H9 (cell line): ENCODE measurements at regions not wholly inside any gene's neighbourhood (a gene's known extent, or its start where the extent isn't known, plus 50 kb on each side); places are given as distances from the start of the nearest gene placed in this dataset.

Source experiments
- DNase-seq: peaks from one replicate; pipeline ENCODE4 v3.0.0-alpha.2; 2017
- H2AFZ ChIP-seq: one replicate; pipeline ENCODE4 v1.6.1; 2013; ENCODE audit warnings: mild to moderate bottlenecking, low read length, control low read depth, moderate library complexity
- H2AK5ac ChIP-seq: 2 replicates; pipeline ENCODE4 v1.6.1; 2013; ENCODE audit warnings: low read length, control low read depth, mixed read lengths; ENCODE audit not compliant: insufficient read length
- H2BK120ac ChIP-seq: one replicate; pipeline ENCODE4 v1.6.1; 2013; ENCODE audit warnings: low read depth, mild to moderate bottlenecking, low read length, control low read depth, inconsistent platforms; ENCODE audit not compliant: poor library complexity, severe bottlenecking
- H2BK12ac ChIP-seq: 2 replicates; pipeline ENCODE4 v1.6.1; 2013; ENCODE audit warnings: low read length, control low read depth, mixed read lengths, low read depth; ENCODE audit not compliant: insufficient read length
- H2BK15ac ChIP-seq: 2 replicates; pipeline ENCODE4 v1.6.1; 2013; ENCODE audit warnings: low read depth, low read length, control low read depth
- H2BK20ac ChIP-seq: one replicate; pipeline ENCODE4 v1.6.1; 2013; ENCODE audit warnings: low read depth, mild to moderate bottlenecking, low read length, control low read depth, inconsistent platforms; ENCODE audit not compliant: poor library complexity, severe bottlenecking
- H2BK5ac ChIP-seq: 2 replicates; pipeline ENCODE4 v1.6.1; 2013; ENCODE audit warnings: low read length, control low read depth, mixed read lengths; ENCODE audit not compliant: insufficient read length
- H3K14ac ChIP-seq: 2 replicates; pipeline ENCODE4 v1.6.1; 2013; ENCODE audit warnings: low read length, control low read depth; ENCODE audit not compliant: insufficient read depth
- H3K18ac ChIP-seq: 2 replicates; pipeline ENCODE4 v1.6.1; 2013; ENCODE audit warnings: low read depth, mild to moderate bottlenecking, mixed read lengths, low read length, control low read depth; ENCODE audit not compliant: insufficient read length
- H3K23ac ChIP-seq: 2 replicates; pipeline ENCODE4 v1.6.1; 2013; ENCODE audit warnings: low read length, control low read depth, mixed read lengths, low read depth; ENCODE audit not compliant: insufficient read length
- H3K23me2 ChIP-seq: 2 replicates; pipeline ENCODE4 v1.6.1; 2013; ENCODE audit warnings: low read depth, mild to moderate bottlenecking, mixed read lengths, low read length, control low read depth; ENCODE audit not compliant: insufficient read length, poor library complexity, severe bottlenecking
- H3K27ac ChIP-seq: 2 replicates; pipeline ENCODE4 v1.5.1; 2013; ENCODE audit warnings: low read length, control low read depth, mixed read lengths, low read depth; ENCODE audit not compliant: insufficient read length
- H3K27me3 ChIP-seq: 2 replicates; pipeline ENCODE4 v1.6.1; 2013; ENCODE audit warnings: low read length, control low read depth, inconsistent platforms; ENCODE audit not compliant: insufficient read depth
- H3K4ac ChIP-seq: 2 replicates; pipeline ENCODE4 v1.6.1; 2013; ENCODE audit warnings: low read depth, mild to moderate bottlenecking, control low read depth, inconsistent platforms, low read length, moderate library complexity
- H3K4me1 ChIP-seq: 2 replicates; pipeline ENCODE4 v1.6.1; 2013; ENCODE audit warnings: low read length, control low read depth, inconsistent platforms; ENCODE audit not compliant: insufficient read depth
- H3K4me2 ChIP-seq: 2 replicates; pipeline ENCODE4 v1.6.1; 2013; ENCODE audit warnings: low read length, control low read depth, mixed read lengths; ENCODE audit not compliant: insufficient read length, insufficient read depth
- H3K56ac ChIP-seq: 2 replicates; pipeline ENCODE4 v1.6.1; 2013; ENCODE audit warnings: low read depth, mild to moderate bottlenecking, mixed read lengths, low read length, control low read depth; ENCODE audit not compliant: insufficient read length
- H3K79me1 ChIP-seq: 2 replicates; pipeline ENCODE4 v1.6.1; 2013; ENCODE audit warnings: low read depth, mild to moderate bottlenecking, moderate library complexity, low read length, control low read depth, inconsistent platforms; ENCODE audit not compliant: insufficient read depth, poor library complexity, severe bottlenecking
- H3K79me2 ChIP-seq: 2 replicates; pipeline ENCODE4 v1.6.1; 2013; ENCODE audit warnings: low read length, control low read depth, inconsistent platforms; ENCODE audit not compliant: insufficient read depth
- H3K9ac ChIP-seq: 2 replicates; pipeline ENCODE4 v1.6.1; 2013; ENCODE audit warnings: low read length, control low read depth, mixed read lengths; ENCODE audit not compliant: insufficient read length; ENCODE audit errors: extremely low read depth
- H3K9me3 ChIP-seq: one replicate; pipeline ENCODE4 v1.6.1; 2013; ENCODE audit warnings: low read depth, low read length, inconsistent platforms; ENCODE audit not compliant: control insufficient read depth
- H3T11ph ChIP-seq: one replicate; pipeline ENCODE4 v1.6.1; 2013; ENCODE audit warnings: mild to moderate bottlenecking, low read length, control low read depth, inconsistent platforms
- H4K20me1 ChIP-seq: one replicate; pipeline ENCODE4 v1.6.1; 2013; ENCODE audit not compliant: control insufficient read depth, insufficient read length, insufficient read depth
- H4K5ac ChIP-seq: 2 replicates; pipeline ENCODE4 v1.6.1; 2013; ENCODE audit warnings: low read depth, mild to moderate bottlenecking, mixed read lengths, low read length, control low read depth; ENCODE audit not compliant: insufficient read length
- H4K8ac ChIP-seq: replicated peaks from 2 replicates; pipeline ENCODE4 v1.6.1; 2013; ENCODE audit warnings: low read length, control low read depth, mixed read lengths, low read depth; ENCODE audit not compliant: insufficient read length
- H4K91ac ChIP-seq: 2 replicates; pipeline ENCODE4 v1.6.1; 2013; ENCODE audit warnings: low read depth, mild to moderate bottlenecking, moderate library complexity, mixed read lengths, low read length, control low read depth; ENCODE audit not compliant: insufficient read length
- H3K27ac Mint-ChIP-seq, 3 experiments: 2 replicates in 2 of 3; 3 replicates in 1 of 3; pipeline ENCODE4 v1.8.0; 2020 to 2021; ENCODE audit warnings: mixed read lengths in 3 of 3, mild to moderate bottlenecking in 1 of 3, moderate library complexity in 1 of 3
- H3K27me3 Mint-ChIP-seq: 2 replicates; pipeline ENCODE4 v1.8.0; 2021; ENCODE audit warnings: low read depth, mild to moderate bottlenecking, moderate library complexity, mixed read lengths
- H3K36me3 Mint-ChIP-seq, 3 experiments: 2 replicates in 2 of 3; 3 replicates in 1 of 3; pipeline ENCODE4 v1.8.0; 2020 to 2021; ENCODE audit warnings: low read depth in 3 of 3, mixed read lengths in 3 of 3; ENCODE audit not compliant: insufficient read depth in 1 of 3
- H3K4me1 Mint-ChIP-seq, 2 experiments: 2 replicates each; pipeline ENCODE4 v1.8.0; 2020; ENCODE audit warnings: mixed read lengths in 2 of 2
- H3K4me3 Mint-ChIP-seq, 2 experiments: 2 replicates in 1 of 2; 3 replicates in 1 of 2; pipeline ENCODE4 v1.8.0; 2020 to 2021; ENCODE audit warnings: mild to moderate bottlenecking in 2 of 2, mixed read lengths in 2 of 2, moderate library complexity in 1 of 2
- H3K9me3 Mint-ChIP-seq, 2 experiments: 2 replicates in 1 of 2; 3 replicates in 1 of 2; pipeline ENCODE4 v1.8.0; 2020; ENCODE audit warnings: mild to moderate bottlenecking in 2 of 2, mixed read lengths in 2 of 2, moderate library complexity in 1 of 2
- CTCF ChIP-seq: fragments of 200-600 bp; sonication (generic); conservative IDR thresholded peaks from 3 replicates; pipeline ENCODE4 v1.8.0; 2021; ENCODE audit warnings: antibody characterized with exemption, mild to moderate bottlenecking
- WGBS: extraction: QIAGEN DNeasy Blood & Tissue Kit; methylation state at CpG from one replicate; pipeline ENCODE4 v1.1.7; 2013; ENCODE audit warnings: missing lambda C conversion rate, low lambda C conversion rate, mixed read lengths; ENCODE audit not compliant: insufficient read length; ENCODE audit errors: extremely low coverage; 5-methylcytosine and 5-hydroxymethylcytosine counted together

- Histone ChIP-seq H4K20me1 (no peaks in the 10 kb centered on the region), H4K8ac (no peak overlapping the region), H3K14ac (no peak overlapping the region), H3K4ac (no peak overlapping the region), H3K4me1 (no peaks in the 10 kb centered on the region), H2AK5ac (no peak overlapping the region), H3K79me1 (no peaks in the 10 kb centered on the region), H3K79me2 (no peaks in the 10 kb centered on the region), H3K23me2 (no peaks in the 10 kb centered on the region), H3K9me3 (no peaks in the 10 kb centered on the region), H2BK15ac (no peak overlapping the region), H3K56ac (no peak overlapping the region), H2AFZ (no peak overlapping the region), H2BK120ac (no peak overlapping the region), H3T11ph (no peak overlapping the region), H3K4me2 (no peak overlapping the region), H3K23ac (no peak overlapping the region), H4K91ac (no peak overlapping the region), H4K5ac (no peak overlapping the region), H2BK12ac (no peak overlapping the region), H2BK5ac (no peak overlapping the region), H3K18ac (no peak overlapping the region), H3K27ac (no peak overlapping the region), H3K9ac (no peak overlapping the region), H2BK20ac (no peak overlapping the region), H3K27me3 (no peaks in the 10 kb centered on the region)
- Mint-ChIP-seq H3K27ac (no peak overlapping the region), H3K36me3 (no peaks in the 10 kb centered on the region), H3K4me1 (no peaks in the 10 kb centered on the region), H3K4me3 (no peak overlapping the region), H3K27me3 (no peaks in the 10 kb centered on the region), H3K9me3 (peaks cover 0 to 3% of the 10 kb centered on the region in 2 experiments; a peak in 2 of 5 replicates)
- WGBS: no CpG with 5 or more reads among the region's 5 CpGs
- DNase-seq: no peak
- no peak for TF ChIP-seq CTCF
Measured at GRCh38 chr1:79207331-79207730, 200.8 kb upstream of the ADGRL4 start.
